SK-N-SH treated with all-trans-retinoic acid at 6 μM for 48 hours (cell line): ENCODE measurements at regions not wholly inside any gene's neighbourhood (a gene's known extent, or its start where the extent isn't known, plus 50 kb on each side); places are given as distances from the start of the nearest gene placed in this dataset.

ENCODE experiments used
- ATAC-seq: fragments of 200-7000 bp; cut with Tn5 transposase; 3 replicates; pipeline ENCODE4 v1.9.1; 2020; ENCODE audit warnings: mild to moderate bottlenecking, moderate library complexity
- ARNTL ChIP-seq: fragments of 450-650 bp; formaldehyde crosslinking; IDR thresholded peaks from 2 replicates; pipeline ENCODE4 v1.5.0; 2020; ENCODE audit warnings: low read depth, mild to moderate bottlenecking, moderate library complexity, borderline replicate concordance
- CREB5 ChIP-seq: fragments of 250-450 bp; sonication (Bioruptor Pico); IDR thresholded peaks from 2 replicates; pipeline ENCODE4 v1.5.1; 2020; ENCODE audit warnings: low read depth, mild to moderate bottlenecking, moderate library complexity
- CSDC2 ChIP-seq: fragments of 250-450 bp; sonication (Bioruptor Pico); IDR thresholded peaks from 2 replicates; pipeline ENCODE4 v1.5.0; 2020; ENCODE audit warnings: mild to moderate bottlenecking, moderate library complexity
- ESRRG ChIP-seq: fragments of 250-450 bp; sonication (Bioruptor Pico); IDR thresholded peaks from 2 replicates; pipeline ENCODE4 v1.6.1; 2021; ENCODE audit warnings: mild to moderate bottlenecking
- GLIS3 ChIP-seq: fragments of 250-450 bp; sonication (Bioruptor Pico); IDR thresholded peaks from 2 replicates; pipeline ENCODE4 v1.5.0; 2020; ENCODE audit warnings: mild to moderate bottlenecking, moderate library complexity
- ISL1 ChIP-seq: fragments of 250-450 bp; sonication (Bioruptor Pico); IDR thresholded peaks from 2 replicates; pipeline ENCODE4 v2.1.2; 2022; ENCODE audit warnings: mild to moderate bottlenecking, moderate library complexity
- OSR1 ChIP-seq: fragments of 250-450 bp; sonication (Bioruptor Pico); IDR thresholded peaks from 2 replicates; pipeline ENCODE4 v1.8.0; 2022; ENCODE audit warnings: moderate library complexity, mild to moderate bottlenecking, inconsistent platforms
- PPARA ChIP-seq: fragments of 250-450 bp; sonication (Bioruptor Pico); IDR thresholded peaks from 2 replicates; pipeline ENCODE4 v1.5.0; 2020; ENCODE audit warnings: mild to moderate bottlenecking, borderline replicate concordance
- RARB ChIP-seq: fragments of 250-450 bp; sonication (Bioruptor Pico); IDR thresholded peaks from 2 replicates; pipeline ENCODE4 v1.8.0; 2021; ENCODE audit warnings: mild to moderate bottlenecking, moderate library complexity
- SNAI2 ChIP-seq: fragments of 250-450 bp; sonication (Bioruptor Pico); IDR thresholded peaks from 2 replicates; pipeline ENCODE4 v1.5.0; 2020; ENCODE audit warnings: mild to moderate bottlenecking, moderate library complexity
- TCF4 ChIP-seq: fragments of 250-450 bp; sonication (Bioruptor Pico); IDR thresholded peaks from 2 replicates; pipeline ENCODE4 v1.8.0; 2021; ENCODE audit warnings: mild to moderate bottlenecking, moderate library complexity, borderline replicate concordance
- TOX ChIP-seq: fragments of 250-450 bp; sonication (Bioruptor Pico); IDR thresholded peaks from 2 replicates; pipeline ENCODE4 v1.8.0; 2021; ENCODE audit warnings: mild to moderate bottlenecking, moderate library complexity, borderline replicate concordance
- TSHZ2 ChIP-seq: fragments of 250-450 bp; sonication (Bioruptor Pico); IDR thresholded peaks from 2 replicates; pipeline ENCODE4 v1.5.0; 2020; ENCODE audit warnings: mild to moderate bottlenecking, moderate library complexity
- ZC3H10 ChIP-seq: fragments of 250-450 bp; sonication (Bioruptor Pico); IDR thresholded peaks from 2 replicates; pipeline ENCODE4 v1.5.1; 2021; ENCODE audit warnings: mild to moderate bottlenecking, moderate library complexity
- ZFP3 ChIP-seq: fragments of 250-450 bp; sonication (Bioruptor Pico); IDR thresholded peaks from 2 replicates; pipeline ENCODE4 v1.5.0; 2020; ENCODE audit warnings: mild to moderate bottlenecking, moderate library complexity
- ZFP30 ChIP-seq: fragments of 450-650 bp; formaldehyde crosslinking; IDR thresholded peaks from 2 replicates; pipeline ENCODE4 v1.5.0; 2022; ENCODE audit warnings: mild to moderate bottlenecking, moderate library complexity
- ZNF565 ChIP-seq: fragments of 450-650 bp; formaldehyde crosslinking; conservative IDR thresholded peaks from 2 replicates; pipeline ENCODE4 v1.5.0; 2020; ENCODE audit warnings: low read depth, mild to moderate bottlenecking, moderate library complexity
- ZNF70 ChIP-seq: fragments of 450-650 bp; formaldehyde crosslinking; IDR thresholded peaks from 2 replicates; pipeline ENCODE4 v1.5.0; 2020; ENCODE audit warnings: mild to moderate bottlenecking, moderate library complexity
- TF ChIP-seq, protein P1 (sequence below): fragments of 250-450 bp; sonication (Bioruptor Pico); IDR thresholded peaks from 2 replicates; pipeline ENCODE4 v1.5.1; 2021; ENCODE audit warnings: mild to moderate bottlenecking, moderate library complexity
- TF ChIP-seq, protein P2 (sequence below): fragments of 250-450 bp; sonication (Bioruptor Pico); IDR thresholded peaks from 2 replicates; pipeline ENCODE4 v1.8.0; 2021; ENCODE audit warnings: low read depth, mild to moderate bottlenecking, moderate library complexity, borderline replicate concordance

GRCh38 chr1:37404711-37405110 is 69.7 kb upstream of the ZC3H12A start:
- ATAC-seq: no peak
- TF ChIP-seq CSDC2 (CRISPR knock-in tag) (no peak), TSHZ2 (no peak), ZFP30 (no peak), ESRRG (CRISPR knock-in tag) (no peak), RARB (no peak), ISL1 (CRISPR knock-in tag) (no peak), TCF4 (CRISPR knock-in tag) (no peak), ZNF565 (CRISPR knock-in tag) (no peak), ARNTL (CRISPR knock-in tag) (no peak), PPARA (CRISPR knock-in tag) (no peak), OSR1 (CRISPR knock-in tag) (no peak), GLIS3 (CRISPR knock-in tag) (no peak), SNAI2 (CRISPR knock-in tag) (no peak), CREB5 (CRISPR knock-in tag) (no peak), ZC3H10 (CRISPR knock-in tag) (no peak)

DNA sequence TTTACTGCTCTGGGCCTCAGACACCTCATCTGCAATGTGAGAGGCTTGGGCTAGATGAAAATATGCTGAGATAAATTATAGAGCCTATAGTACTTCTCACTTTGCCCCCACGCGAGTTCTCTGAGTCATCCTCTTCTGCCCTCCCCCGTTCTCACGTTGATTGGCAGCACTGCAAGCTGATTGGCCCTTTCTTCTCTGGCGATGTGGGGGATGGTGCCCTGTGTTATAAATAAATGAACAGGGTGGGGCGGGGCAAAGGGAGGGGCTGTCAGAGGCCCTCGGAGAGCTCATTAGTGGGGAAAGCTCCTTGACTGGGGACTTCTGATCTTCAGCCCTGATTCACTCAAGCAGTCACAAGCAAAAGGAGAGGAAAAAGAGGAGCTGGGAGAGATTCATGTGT is 64.3 kb upstream of the ZC3H12A start:
- no peak for ATAC-seq
- no peak for TF ChIP-seq ZNF70 (CRISPR knock-in tag)
- TF ChIP-seq CSDC2 (CRISPR knock-in tag): no peak
- no peak for TF ChIP-seq TCF4 (CRISPR knock-in tag)

DNA sequence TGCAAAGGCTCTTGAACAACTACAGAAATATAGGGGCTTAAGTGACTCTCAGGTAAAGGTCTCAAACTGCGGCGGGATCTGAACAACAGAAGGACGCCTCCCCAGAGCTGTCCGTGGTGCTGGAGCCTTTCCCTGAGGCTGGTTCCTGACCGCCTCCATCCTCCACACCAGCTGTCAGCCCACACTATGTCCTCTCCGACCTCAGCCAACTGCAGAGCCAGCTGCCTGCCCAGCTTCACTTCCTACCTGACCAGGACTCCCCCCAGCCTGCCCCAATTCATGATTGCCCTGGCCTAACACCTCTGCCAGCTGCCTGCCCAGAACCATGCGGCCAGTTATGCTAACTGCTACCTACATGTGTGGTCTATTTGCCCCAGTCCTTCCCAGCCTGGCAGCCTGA is 63.6 kb upstream of the ZC3H12A start:
- TF ChIP-seq PPARA (CRISPR knock-in tag) (no peak), CREB5 (CRISPR knock-in tag) (no peak), TOX (CRISPR knock-in tag) (no peak), RARB (no peak), ARNTL (CRISPR knock-in tag) (no peak), ZFP3 (CRISPR knock-in tag) (no peak)
- no peak for ATAC-seq

GRCh38 chr1:37415611-37416244 is 58.7 kb upstream of the ZC3H12A start:
- no peak for ATAC-seq
- TF ChIP-seq, protein P1, sequence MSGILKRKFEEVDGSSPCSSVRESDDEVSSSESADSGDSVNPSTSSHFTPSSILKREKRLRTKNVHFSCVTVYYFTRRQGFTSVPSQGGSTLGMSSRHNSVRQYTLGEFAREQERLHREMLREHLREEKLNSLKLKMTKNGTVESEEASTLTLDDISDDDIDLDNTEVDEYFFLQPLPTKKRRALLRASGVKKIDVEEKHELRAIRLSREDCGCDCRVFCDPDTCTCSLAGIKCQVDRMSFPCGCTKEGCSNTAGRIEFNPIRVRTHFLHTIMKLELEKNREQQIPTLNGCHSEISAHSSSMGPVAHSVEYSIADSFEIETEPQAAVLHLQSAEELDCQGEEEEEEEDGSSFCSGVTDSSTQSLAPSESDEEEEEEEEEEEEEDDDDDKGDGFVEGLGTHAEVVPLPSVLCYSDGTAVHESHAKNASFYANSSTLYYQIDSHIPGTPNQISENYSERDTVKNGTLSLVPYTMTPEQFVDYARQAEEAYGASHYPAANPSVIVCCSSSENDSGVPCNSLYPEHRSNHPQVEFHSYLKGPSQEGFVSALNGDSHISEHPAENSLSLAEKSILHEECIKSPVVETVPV (CRISPR knock-in tag): no peak
- TF ChIP-seq ESRRG (CRISPR knock-in tag): no peak
- no peak for TF ChIP-seq ISL1 (CRISPR knock-in tag)
- no peak for TF ChIP-seq SNAI2 (CRISPR knock-in tag)

GRCh38 chr1:37420456-37420855 is 53.9 kb upstream of the ZC3H12A start:
- no peak for ATAC-seq
- TF ChIP-seq, protein P2, sequence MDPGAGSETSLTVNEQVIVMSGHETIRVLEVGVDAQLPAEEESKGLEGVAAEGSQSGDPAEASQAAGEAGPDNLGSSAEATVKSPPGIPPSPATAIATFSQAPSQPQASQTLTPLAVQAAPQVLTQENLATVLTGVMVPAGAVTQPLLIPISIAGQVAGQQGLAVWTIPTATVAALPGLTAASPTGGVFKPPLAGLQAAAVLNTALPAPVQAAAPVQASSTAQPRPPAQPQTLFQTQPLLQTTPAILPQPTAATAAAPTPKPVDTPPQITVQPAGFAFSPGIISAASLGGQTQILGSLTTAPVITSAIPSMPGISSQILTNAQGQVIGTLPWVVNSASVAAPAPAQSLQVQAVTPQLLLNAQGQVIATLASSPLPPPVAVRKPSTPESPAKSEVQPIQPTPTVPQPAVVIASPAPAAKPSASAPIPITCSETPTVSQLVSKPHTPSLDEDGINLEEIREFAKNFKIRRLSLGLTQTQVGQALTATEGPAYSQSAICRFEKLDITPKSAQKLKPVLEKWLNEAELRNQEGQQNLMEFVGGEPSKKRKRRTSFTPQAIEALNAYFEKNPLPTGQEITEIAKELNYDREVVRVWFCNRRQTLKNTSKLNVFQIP (CRISPR knock-in tag): no peak
- TF ChIP-seq ZC3H10 (CRISPR knock-in tag): no peak
- TF ChIP-seq ISL1 (CRISPR knock-in tag): no peak
- no peak for TF ChIP-seq ZFP30
